ENCODE measurements at regions not wholly inside any gene's neighbourhood (a gene's known extent, or its start where the extent isn't known, plus 50 kb on each side); places are given as distances from the start of the nearest gene placed in this dataset.

DNA sequence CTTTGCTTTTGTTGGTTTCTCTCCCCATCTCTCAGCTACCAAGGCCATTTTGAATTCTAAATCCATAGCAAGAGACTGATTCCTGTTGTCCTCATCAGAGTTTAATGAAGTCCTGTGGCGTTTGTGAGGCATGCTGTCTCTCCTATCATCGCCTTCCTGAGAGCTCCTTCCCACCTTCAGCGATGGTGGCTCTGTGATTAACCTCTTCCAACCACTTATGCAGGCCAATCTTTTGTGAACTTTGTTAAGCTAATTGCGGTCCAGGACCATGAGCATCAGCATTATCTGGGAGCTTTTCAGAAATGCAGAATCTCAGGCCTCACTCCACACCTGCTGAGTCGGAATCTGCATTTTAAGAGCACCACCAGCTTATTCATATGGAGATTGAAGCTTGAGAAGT, 272.5 kb upstream of the CDYL start:
- H3K4me1 ChIP-seq (replicated peaks in 1 of 2) = no peaks in the 10 kb centered on the region
- intact Hi-C loops (cut with DNase I) = no loop called here
- no peaks in the 10 kb centered on the region for H3K9me3 ChIP-seq (replicated peaks in 1 of 3)
- no peak overlapping the region for H3K4me3 ChIP-seq
- no peak for DNase-seq
- no peak for TF ChIP-seq POLR2A (IDR thresholded peaks at IDR 0.05)
- TF ChIP-seq, protein P1, sequence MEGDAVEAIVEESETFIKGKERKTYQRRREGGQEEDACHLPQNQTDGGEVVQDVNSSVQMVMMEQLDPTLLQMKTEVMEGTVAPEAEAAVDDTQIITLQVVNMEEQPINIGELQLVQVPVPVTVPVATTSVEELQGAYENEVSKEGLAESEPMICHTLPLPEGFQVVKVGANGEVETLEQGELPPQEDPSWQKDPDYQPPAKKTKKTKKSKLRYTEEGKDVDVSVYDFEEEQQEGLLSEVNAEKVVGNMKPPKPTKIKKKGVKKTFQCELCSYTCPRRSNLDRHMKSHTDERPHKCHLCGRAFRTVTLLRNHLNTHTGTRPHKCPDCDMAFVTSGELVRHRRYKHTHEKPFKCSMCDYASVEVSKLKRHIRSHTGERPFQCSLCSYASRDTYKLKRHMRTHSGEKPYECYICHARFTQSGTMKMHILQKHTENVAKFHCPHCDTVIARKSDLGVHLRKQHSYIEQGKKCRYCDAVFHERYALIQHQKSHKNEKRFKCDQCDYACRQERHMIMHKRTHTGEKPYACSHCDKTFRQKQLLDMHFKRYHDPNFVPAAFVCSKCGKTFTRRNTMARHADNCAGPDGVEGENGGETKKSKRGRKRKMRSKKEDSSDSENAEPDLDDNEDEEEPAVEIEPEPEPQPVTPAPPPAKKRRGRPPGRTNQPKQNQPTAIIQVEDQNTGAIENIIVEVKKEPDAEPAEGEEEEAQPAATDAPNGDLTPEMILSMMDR (IDR thresholded peaks at IDR 0.05) = no peak
- H3K27me3 ChIP-seq = no peaks in the 10 kb centered on the region
- 61 to 68% (median 64%) methylated on average over 5 of the region's 5 CpGs for WGBS, 4 donors
- H3K27ac ChIP-seq = no peak overlapping the region
- no peaks in the 10 kb centered on the region for H3K36me3 ChIP-seq (replicated peaks in 1 of 2)

- Histone ChIP-seq H3K27ac (no peak overlapping the region), H3K4me3 (no peak overlapping the region), H3K4me1 (replicated peaks in 1 of 2) (no peaks in the 10 kb centered on the region), H3K36me3 (replicated peaks in 1 of 2) (no peaks in the 10 kb centered on the region), H3K27me3 (no peaks in the 10 kb centered on the region), H3K9me3 (replicated peaks in 1 of 3) (no peaks in the 10 kb centered on the region)
- TF ChIP-seq, protein P1 (IDR thresholded peaks at IDR 0.05) = no peak
- no peak for TF ChIP-seq POLR2A (IDR thresholded peaks at IDR 0.05)
- DNase-seq = no peak
- intact Hi-C loops (cut with DNase I) = no loop called here
- 93 to 100% (median 94%) methylated on average over 1 of the region's 1 CpG for WGBS, 4 donors
Measured at GRCh38 chr6:4496284-4496683, 279.9 kb upstream of the CDYL start.

DNA sequence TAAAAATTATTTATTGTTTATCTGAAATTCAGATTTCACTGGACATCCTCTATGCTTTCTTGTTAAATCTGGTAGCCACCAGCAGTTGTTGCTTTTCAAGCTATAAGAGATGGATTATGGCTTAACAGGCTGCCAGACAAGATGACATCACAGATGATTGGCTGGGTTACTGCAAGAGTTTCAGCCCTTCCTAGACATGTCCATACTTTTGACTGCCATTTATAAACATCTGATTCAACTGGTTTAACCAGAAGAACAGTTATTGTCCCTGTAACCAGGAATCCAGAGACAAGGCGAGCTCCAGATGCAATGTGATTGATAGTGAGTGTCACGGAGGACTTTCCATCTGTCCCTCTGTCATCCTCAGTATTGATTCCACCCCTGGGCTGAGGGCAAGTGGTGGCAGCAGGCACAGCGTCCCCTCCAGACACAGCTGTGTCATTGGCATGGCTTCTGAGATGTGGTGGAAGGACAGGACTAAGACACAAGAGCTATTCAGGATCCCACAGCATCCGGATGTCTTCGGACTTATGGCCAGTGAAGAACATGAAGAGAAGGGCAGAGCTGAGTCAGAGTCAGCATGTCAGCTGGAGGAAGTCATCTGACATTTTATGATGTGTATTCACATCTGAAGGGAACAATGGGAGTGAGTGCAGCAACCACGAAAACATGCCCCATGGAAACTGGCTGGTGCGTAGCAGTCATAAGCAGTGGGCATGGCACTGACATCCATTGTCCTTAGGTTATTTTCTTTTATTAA, 284.5 kb upstream of the CDYL start:
- 87 to 93% (median 91%) methylated on average over 7 of the region's 7 CpGs for WGBS, 4 donors
- TF ChIP-seq POLR2A (IDR thresholded peaks at IDR 0.05) = no peak
- TF ChIP-seq, protein P1 (IDR thresholded peaks at IDR 0.05) = no peak
- no peaks in the 10 kb centered on the region for H3K36me3 ChIP-seq (replicated peaks in 1 of 2)

GRCh38 chr6:4489538-4489937, 286.7 kb upstream of the CDYL start:
- no peak overlapping the region for H3K4me3 ChIP-seq
- H3K9me3 ChIP-seq (replicated peaks in 1 of 3) = peaks cover 0 to 4% (median 0%) of the 10 kb centered on the region in 3 donors
- 44 to 55% (median 49%) methylated on average over 4 of the region's 4 CpGs for WGBS, 4 donors
- H3K36me3 ChIP-seq (replicated peaks in 1 of 2) = no peaks in the 10 kb centered on the region
- no peaks in the 10 kb centered on the region for H3K4me1 ChIP-seq (replicated peaks in 1 of 2)
- no peak overlapping the region for H3K27ac ChIP-seq
- no peaks in the 10 kb centered on the region for H3K27me3 ChIP-seq
- intact Hi-C loops (cut with DNase I) = no loop called here
- peak in 1 of 7 donors; percentile 34 for DNase-seq
- TF ChIP-seq, protein P1 (IDR thresholded peaks at IDR 0.05) = no peak
- no peak for TF ChIP-seq POLR2A (IDR thresholded peaks at IDR 0.05)

More for the DNA sequence above, 284.5 kb upstream of the CDYL start:
- H3K27ac ChIP-seq = no peak overlapping the region
- peaks cover 0 to 4% (median 0%) of the 10 kb centered on the region in 3 donors for H3K9me3 ChIP-seq (replicated peaks in 1 of 3)
- H3K4me1 ChIP-seq (replicated peaks in 1 of 2) = no peaks in the 10 kb centered on the region
- no peak for DNase-seq
- no peaks in the 10 kb centered on the region for H3K27me3 ChIP-seq
- intact Hi-C loops (cut with DNase I) = no loop called here
- no peak overlapping the region for H3K4me3 ChIP-seq

All from adrenal gland (tissue), 9 donors.